GM10266 (cell line): ENCODE measurements at regions not wholly inside any gene's neighbourhood (a gene's known extent, or its start where the extent isn't known, plus 50 kb on each side); places are given as distances from the start of the nearest gene placed in this dataset.

Experiments used
- DNase-seq: peaks from one replicate; pipeline ENCODE4 v3.0.0; 2012; ENCODE audit errors: extremely low spot score
- TF ChIP-seq, protein P1 (sequence below): IDR thresholded peaks from 2 replicates; pipeline ENCODE4 v1.5.1; 2012; ENCODE audit warnings: mild to moderate bottlenecking, low read depth; ENCODE audit not compliant: control insufficient read depth, insufficient read depth; ENCODE audit errors: missing control alignments

- TF ChIP-seq, protein P1, sequence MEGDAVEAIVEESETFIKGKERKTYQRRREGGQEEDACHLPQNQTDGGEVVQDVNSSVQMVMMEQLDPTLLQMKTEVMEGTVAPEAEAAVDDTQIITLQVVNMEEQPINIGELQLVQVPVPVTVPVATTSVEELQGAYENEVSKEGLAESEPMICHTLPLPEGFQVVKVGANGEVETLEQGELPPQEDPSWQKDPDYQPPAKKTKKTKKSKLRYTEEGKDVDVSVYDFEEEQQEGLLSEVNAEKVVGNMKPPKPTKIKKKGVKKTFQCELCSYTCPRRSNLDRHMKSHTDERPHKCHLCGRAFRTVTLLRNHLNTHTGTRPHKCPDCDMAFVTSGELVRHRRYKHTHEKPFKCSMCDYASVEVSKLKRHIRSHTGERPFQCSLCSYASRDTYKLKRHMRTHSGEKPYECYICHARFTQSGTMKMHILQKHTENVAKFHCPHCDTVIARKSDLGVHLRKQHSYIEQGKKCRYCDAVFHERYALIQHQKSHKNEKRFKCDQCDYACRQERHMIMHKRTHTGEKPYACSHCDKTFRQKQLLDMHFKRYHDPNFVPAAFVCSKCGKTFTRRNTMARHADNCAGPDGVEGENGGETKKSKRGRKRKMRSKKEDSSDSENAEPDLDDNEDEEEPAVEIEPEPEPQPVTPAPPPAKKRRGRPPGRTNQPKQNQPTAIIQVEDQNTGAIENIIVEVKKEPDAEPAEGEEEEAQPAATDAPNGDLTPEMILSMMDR = no peak
- no peak for DNase-seq
These were observed 189.4 kb downstream of the C16orf95 start for GRCh38 chr16:87127766-87128147.

DNA sequence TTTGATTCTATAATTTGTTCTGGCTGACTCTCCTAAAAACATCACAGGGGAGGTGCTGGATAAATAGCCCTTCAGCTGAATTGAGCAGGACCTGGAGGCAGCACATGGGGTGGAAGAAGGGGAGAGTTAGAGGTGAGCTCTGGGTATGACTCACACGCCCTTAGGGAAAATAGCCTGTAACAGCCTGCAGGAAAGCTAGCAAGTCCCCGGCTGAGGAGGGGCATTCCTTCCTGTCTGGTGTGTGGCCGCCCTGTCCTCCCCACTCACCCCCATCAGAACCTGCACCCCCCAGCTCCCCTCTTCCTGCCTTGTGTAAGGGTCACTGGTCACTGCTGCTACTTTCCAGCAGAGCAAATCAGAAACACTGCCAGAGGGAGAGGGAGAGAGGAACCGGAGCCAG is 187.4 kb downstream of the C16orf95 start:
- no peak for DNase-seq
- TF ChIP-seq, protein P1 = no peak

- TF ChIP-seq, protein P1 = no peak
- no peak for DNase-seq
These were observed 185.9 kb downstream of the C16orf95 start for GRCh38 chr16:87131061-87131995.

GRCh38 chr16:87131996-87132345 is 185.2 kb downstream of the C16orf95 start:
- no peak for DNase-seq
- TF ChIP-seq, protein P1 = no peak

- no peak for DNase-seq
- TF ChIP-seq, protein P1 = no peak
These were observed 184.7 kb downstream of the C16orf95 start for GRCh38 chr16:87132361-87133014.

GRCh38 chr16:87133112-87133850 is 183.9 kb downstream of the C16orf95 start:
- DNase-seq = no peak
- TF ChIP-seq, protein P1 = no peak
